Right lobe of liver (tissue), 6 donors: ENCODE measurements at regions not wholly inside any gene's neighbourhood (a gene's known extent, or its start where the extent isn't known, plus 50 kb on each side); places are given as distances from the start of the nearest gene placed in this dataset.

Experiments
- ATAC-seq, 4 donors: fragments of 200-7000 bp; cut with Tn5 transposase; one replicate each; pipeline ENCODE4 v1.9.1; 2020; ENCODE audit warnings: mild to moderate bottlenecking in 4 of 4, moderate library complexity in 4 of 4
- DNase-seq, 3 donors: peaks; one replicate each; pipeline ENCODE4 v3.0.0-alpha.2; 2020
- H3K27ac ChIP-seq, 3 donors: fragments of 200-600 bp; one replicate each; pipeline ENCODE4 v1.8.0; 2022
- H3K27me3 ChIP-seq, 2 donors: fragments of 200-600 bp; one replicate each; pipeline ENCODE4 v1.8.0; 2022
- H3K36me3 ChIP-seq, 4 donors: fragments of 200-600 bp; sonication (generic) in 1 of 4; one replicate each; pipeline versions ENCODE4 v1.5.1 to v1.8.0; 2017 to 2022; ENCODE audit warnings: control low read depth in 1 of 4
- H3K4me1 ChIP-seq, 4 donors: fragments of 200-600 bp; sonication (generic) in 1 of 4; one replicate each; pipeline versions ENCODE4 v1.5.1 to v1.8.0; 2017 to 2022; ENCODE audit warnings: control low read depth in 1 of 4
- H3K4me3 ChIP-seq, 3 donors: fragments of 200-600 bp; one replicate each; pipeline ENCODE4 v1.8.0; 2022
- H3K9me3 ChIP-seq, 4 donors: fragments of 200-600 bp; sonication (generic) in 1 of 4; one replicate each; pipeline versions ENCODE4 v1.5.1 to v1.8.0; 2017 to 2022; ENCODE audit warnings: control low read depth in 1 of 4
- POLR2A ChIP-seq: fragments of 450-650 bp; IDR thresholded peaks from one replicate; pipeline ENCODE4 v1.6.1; 2017; ENCODE audit warnings: antibody characterized with exemption, mild to moderate bottlenecking
- WGBS: methylation state at CpG from one replicate; pipeline ENCODE4 v1.1.6; 2018; ENCODE audit warnings: low coverage, low lambda C conversion rate; ENCODE audit not compliant: insufficient coverage; ENCODE audit errors: missing lambda C conversion rate; 5-methylcytosine and 5-hydroxymethylcytosine counted together
- intact Hi-C, 2 donors: fragments of 100-400 bp; cut with DNase I; formaldehyde crosslinking; loops; one replicate each; pipeline versions ENCODE4 v1.11.2 to v1.14.1; 2022
- TF ChIP-seq, protein P1 (sequence below), 4 donors: fragments of 200-600 bp in 3 of 4; fragments of 450-650 bp in 1 of 4; IDR thresholded peaks; one replicate each; pipeline versions ENCODE4 v1.5.1 to v1.8.0; 2016 to 2022; ENCODE audit warnings: antibody characterized with exemption in 4 of 4, mild to moderate bottlenecking in 2 of 4
- donor health status: DM: no; HTN: yes; CAD: no.
- donor health status: DM: no; HTN: no; CAD: no.
- donor health status: DM: no; HTN: no; CAD: no.
- donor health status: DM: no; HTN: yes; CAD: no.
- donor health status: DM: no; HTN: yes; CAD: no.

DNA sequence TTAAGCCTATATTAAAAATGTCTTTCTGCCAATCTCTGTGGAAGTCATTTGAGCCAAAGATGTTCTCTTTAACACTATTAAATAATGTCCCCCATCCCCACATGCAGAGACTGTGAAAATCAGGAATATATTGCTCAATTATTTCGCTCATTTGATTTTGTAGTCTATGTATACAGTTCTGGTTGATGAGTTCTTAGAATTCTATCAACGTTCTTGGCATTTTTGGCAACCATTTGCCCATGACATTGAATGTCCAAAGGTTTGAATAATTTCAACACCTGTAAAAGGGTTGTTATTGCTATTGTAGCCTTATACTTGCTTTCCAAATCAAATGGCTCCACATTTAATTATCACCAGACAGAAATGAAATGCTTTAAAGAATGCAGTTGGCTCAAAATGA, 536.1 kb downstream of the CAAP1 start:
- Histone ChIP-seq H3K9me3 (no peaks in the 10 kb centered on the region), H3K27me3 (no peaks in the 10 kb centered on the region), H3K4me3 (no peak overlapping the region), H3K36me3 (no peaks in the 10 kb centered on the region), H3K4me1 (no peaks in the 10 kb centered on the region), H3K27ac (no peak overlapping the region)
- ATAC-seq (no peak), DNase-seq (no peak)
- intact Hi-C loops = no loop called here
- no peak for TF ChIP-seq POLR2A
- WGBS = 11% methylated on average over 2 of the region's 2 CpGs

- no peaks in the 10 kb centered on the region for H3K27me3 ChIP-seq
- H3K36me3 ChIP-seq = no peaks in the 10 kb centered on the region
- peak in 2 of 3 donors; percentile 8 to 42 for DNase-seq
- H3K27ac ChIP-seq = no peak overlapping the region
- no peak overlapping the region for H3K4me3 ChIP-seq
- ATAC-seq = no peak
- TF ChIP-seq POLR2A = no peak
- TF ChIP-seq, protein P1, sequence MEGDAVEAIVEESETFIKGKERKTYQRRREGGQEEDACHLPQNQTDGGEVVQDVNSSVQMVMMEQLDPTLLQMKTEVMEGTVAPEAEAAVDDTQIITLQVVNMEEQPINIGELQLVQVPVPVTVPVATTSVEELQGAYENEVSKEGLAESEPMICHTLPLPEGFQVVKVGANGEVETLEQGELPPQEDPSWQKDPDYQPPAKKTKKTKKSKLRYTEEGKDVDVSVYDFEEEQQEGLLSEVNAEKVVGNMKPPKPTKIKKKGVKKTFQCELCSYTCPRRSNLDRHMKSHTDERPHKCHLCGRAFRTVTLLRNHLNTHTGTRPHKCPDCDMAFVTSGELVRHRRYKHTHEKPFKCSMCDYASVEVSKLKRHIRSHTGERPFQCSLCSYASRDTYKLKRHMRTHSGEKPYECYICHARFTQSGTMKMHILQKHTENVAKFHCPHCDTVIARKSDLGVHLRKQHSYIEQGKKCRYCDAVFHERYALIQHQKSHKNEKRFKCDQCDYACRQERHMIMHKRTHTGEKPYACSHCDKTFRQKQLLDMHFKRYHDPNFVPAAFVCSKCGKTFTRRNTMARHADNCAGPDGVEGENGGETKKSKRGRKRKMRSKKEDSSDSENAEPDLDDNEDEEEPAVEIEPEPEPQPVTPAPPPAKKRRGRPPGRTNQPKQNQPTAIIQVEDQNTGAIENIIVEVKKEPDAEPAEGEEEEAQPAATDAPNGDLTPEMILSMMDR (IDR thresholded peaks at IDR 0.05) = no peak
- H3K4me1 ChIP-seq = no peaks in the 10 kb centered on the region
- intact Hi-C loops = no loop called here
- no peaks in the 10 kb centered on the region for H3K9me3 ChIP-seq
- 53% methylated on average over 3 of the region's 8 CpGs for WGBS
These were observed 545.6 kb downstream of the CAAP1 start for GRCh38 chr9:26346942-26347477.

GRCh38 chr9:26341545-26341944, 551.1 kb downstream of the CAAP1 start:
- no peaks in the 10 kb centered on the region for H3K36me3 ChIP-seq
- H3K9me3 ChIP-seq = no peaks in the 10 kb centered on the region
- H3K27ac ChIP-seq = no peak overlapping the region
- ATAC-seq (no peak), DNase-seq (no peak)
- 55% methylated on average over 1 of the region's 1 CpG for WGBS
- intact Hi-C loops = no loop called here
- H3K4me3 ChIP-seq = no peak overlapping the region
- TF ChIP-seq POLR2A = no peak
- TF ChIP-seq, protein P1 (IDR thresholded peaks at IDR 0.05) = no peak
- no peaks in the 10 kb centered on the region for H3K27me3 ChIP-seq
- H3K4me1 ChIP-seq = no peaks in the 10 kb centered on the region

DNA sequence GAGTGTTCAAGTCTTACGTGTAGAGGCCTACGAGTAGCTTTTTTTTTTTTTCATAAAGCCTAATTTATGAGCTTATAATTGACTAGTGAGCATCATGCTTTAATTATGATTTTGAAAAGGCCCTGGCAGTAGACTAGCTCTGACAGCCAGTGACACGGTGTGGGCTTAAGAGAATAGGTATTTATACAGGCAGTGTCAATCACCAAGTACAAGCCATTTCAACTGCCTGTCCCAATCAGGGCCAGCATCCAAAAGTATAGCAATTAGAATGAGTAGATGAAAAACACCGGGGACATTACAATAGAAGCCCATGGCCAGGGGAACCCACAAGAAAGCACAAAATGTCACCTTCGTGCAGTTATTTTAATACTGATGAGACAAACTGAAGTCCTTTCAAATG, 552.8 kb downstream of the CAAP1 start:
- 46% methylated on average over 5 of the region's 5 CpGs for WGBS

DNA sequence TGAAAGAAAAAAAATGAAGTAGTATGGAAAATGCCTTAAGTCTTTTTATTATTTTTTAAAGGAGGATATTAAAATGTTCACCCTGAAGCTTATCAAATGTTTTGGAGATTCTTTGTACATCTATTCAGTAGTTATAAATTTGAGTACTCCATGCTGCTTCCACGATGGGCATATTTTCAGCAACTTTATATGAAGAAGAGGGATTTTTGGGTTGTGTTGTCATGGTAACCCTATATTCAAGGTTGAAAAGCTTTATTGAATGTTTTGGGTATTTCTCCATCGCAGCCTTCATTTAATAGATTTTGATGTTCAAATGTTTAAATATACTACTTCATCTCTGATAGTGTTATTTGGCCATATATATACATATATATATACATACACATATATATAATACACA, 557.5 kb downstream of the CAAP1 start:
- 61% methylated on average over 2 of the region's 2 CpGs for WGBS
- Histone ChIP-seq H3K9me3 (no peaks in the 10 kb centered on the region), H3K27me3 (no peaks in the 10 kb centered on the region), H3K4me3 (no peak overlapping the region), H3K4me1 (no peaks in the 10 kb centered on the region), H3K36me3 (no peaks in the 10 kb centered on the region), H3K27ac (no peak overlapping the region)
- TF ChIP-seq POLR2A = no peak
- TF ChIP-seq, protein P1 (IDR thresholded peaks at IDR 0.05) = no peak
- no peak for ATAC-seq
- DNase-seq = no peak
- intact Hi-C loops = no loop called here

More for the DNA sequence above, 552.8 kb downstream of the CAAP1 start:
- Histone ChIP-seq H3K27ac (no peak overlapping the region), H3K27me3 (no peaks in the 10 kb centered on the region), H3K36me3 (no peaks in the 10 kb centered on the region), H3K4me3 (no peak overlapping the region), H3K4me1 (no peaks in the 10 kb centered on the region), H3K9me3 (no peaks in the 10 kb centered on the region)
- intact Hi-C loops = no loop called here
- no peak for TF ChIP-seq POLR2A
- TF ChIP-seq, protein P1 (IDR thresholded peaks at IDR 0.05) = no peak
- DNase-seq (no peak), ATAC-seq (no peak)
